ENCODE measurements at regions not wholly inside any gene's neighbourhood (a gene's known extent, or its start where the extent isn't known, plus 50 kb on each side); places are given as distances from the start of the nearest gene placed in this dataset.

GRCh38 chr12:98453492-98453891, 61.9 kb upstream of the TMPO start:
- no peak for TF ChIP-seq POLR2AphosphoS5 (IDR thresholded peaks at IDR 0.05)
- TF ChIP-seq CTCF (IDR thresholded peaks at IDR 0.05 in 8 of 11, conservative IDR thresholded peaks at IDR 0.05 in 3 of 11): no peak

Measured in spleen (tissue), 7 donors.